ENCODE measurements at regions not wholly inside any gene's neighbourhood (a gene's known extent, or its start where the extent isn't known, plus 50 kb on each side); places are given as distances from the start of the nearest gene placed in this dataset.

DNA sequence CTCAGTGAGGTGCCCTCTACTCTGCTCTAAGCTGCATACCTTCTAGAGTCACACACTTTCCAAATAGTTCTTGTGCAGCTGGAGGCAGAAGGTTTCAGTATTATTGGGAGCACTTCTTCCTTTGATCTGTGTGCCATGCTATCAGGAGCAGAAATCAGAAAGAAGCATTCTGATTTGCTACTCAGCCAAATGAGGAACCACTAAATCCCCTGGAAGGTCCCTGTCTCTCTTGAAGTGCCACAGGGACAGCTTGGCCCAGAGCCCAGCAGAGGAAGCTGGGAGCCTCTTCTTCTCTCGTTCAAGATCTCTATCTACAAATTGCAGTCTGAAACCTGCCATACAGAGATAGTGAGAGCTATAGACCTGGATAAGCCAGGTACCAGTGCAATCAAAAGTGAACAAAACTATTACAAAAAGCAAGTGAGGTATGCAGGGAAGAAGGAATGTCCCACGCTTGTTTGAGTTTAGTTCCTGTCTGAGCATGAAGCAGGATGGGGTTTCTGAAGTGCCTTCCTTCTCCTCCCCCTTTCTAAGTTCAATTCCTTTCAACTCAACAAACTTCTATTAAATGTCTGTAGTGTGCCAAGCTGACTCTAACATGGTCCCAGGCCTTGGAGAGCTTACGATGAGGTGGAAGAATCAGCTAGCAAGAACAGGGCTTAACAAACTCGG lies 100.9 kb upstream of the PARP11 start:
- 57 to 66% (median 60%) methylated on average over 4 of the region's 4 CpGs for WGBS, 4 donors
- Histone ChIP-seq H3K4me3 (no peak overlapping the region), H3K4me1 (replicated peaks in 1 of 2) (no peaks in the 10 kb centered on the region), H3K27ac (no peak overlapping the region), H3K27me3 (no peaks in the 10 kb centered on the region), H3K9me3 (replicated peaks in 1 of 3) (no peaks in the 10 kb centered on the region), H3K36me3 (replicated peaks in 1 of 2) (no peaks in the 10 kb centered on the region)
- intact Hi-C loops (cut with DNase I) = no loop called here
- no peak for TF ChIP-seq POLR2A (IDR thresholded peaks at IDR 0.05)
- TF ChIP-seq, protein P1, sequence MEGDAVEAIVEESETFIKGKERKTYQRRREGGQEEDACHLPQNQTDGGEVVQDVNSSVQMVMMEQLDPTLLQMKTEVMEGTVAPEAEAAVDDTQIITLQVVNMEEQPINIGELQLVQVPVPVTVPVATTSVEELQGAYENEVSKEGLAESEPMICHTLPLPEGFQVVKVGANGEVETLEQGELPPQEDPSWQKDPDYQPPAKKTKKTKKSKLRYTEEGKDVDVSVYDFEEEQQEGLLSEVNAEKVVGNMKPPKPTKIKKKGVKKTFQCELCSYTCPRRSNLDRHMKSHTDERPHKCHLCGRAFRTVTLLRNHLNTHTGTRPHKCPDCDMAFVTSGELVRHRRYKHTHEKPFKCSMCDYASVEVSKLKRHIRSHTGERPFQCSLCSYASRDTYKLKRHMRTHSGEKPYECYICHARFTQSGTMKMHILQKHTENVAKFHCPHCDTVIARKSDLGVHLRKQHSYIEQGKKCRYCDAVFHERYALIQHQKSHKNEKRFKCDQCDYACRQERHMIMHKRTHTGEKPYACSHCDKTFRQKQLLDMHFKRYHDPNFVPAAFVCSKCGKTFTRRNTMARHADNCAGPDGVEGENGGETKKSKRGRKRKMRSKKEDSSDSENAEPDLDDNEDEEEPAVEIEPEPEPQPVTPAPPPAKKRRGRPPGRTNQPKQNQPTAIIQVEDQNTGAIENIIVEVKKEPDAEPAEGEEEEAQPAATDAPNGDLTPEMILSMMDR (IDR thresholded peaks at IDR 0.05) = no peak
- peak in 4 of 7 donors; percentile 16 to 52 (median 32) for DNase-seq

DNA sequence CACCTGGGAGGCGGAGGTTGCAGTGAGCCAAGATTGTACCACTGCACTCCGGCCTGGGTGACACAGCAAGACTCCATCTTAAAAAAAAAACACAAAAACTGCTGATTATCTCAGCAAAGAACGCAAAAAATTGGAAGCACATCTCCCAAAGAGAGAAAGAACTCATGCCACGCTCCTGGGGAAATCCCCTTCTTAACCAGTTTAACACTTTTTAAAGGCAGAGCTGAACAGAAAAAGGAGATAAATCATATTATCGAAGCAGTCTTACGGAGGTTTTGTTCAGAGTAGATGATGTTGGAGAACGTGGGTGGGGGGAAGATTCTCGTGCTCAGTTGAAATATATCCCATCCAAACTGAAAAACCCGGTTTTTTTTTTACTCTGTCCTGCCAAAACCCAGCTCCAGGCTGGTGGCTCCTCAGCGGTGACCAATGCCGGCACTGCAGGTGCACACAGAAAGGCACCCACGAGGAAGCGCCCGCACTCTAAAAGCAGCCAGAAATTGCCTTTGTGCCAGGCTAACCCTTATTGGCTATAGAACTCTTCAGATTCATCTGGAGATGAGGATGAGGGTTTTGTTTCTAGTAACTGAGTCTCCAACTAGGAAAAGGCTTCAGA lies 100.2 kb upstream of the PARP11 start:
- Histone ChIP-seq H3K4me1 (replicated peaks in 1 of 2) (no peaks in the 10 kb centered on the region), H3K27me3 (no peaks in the 10 kb centered on the region), H3K27ac (no peak overlapping the region), H3K4me3 (no peak overlapping the region), H3K36me3 (replicated peaks in 1 of 2) (no peaks in the 10 kb centered on the region), H3K9me3 (replicated peaks in 1 of 3) (no peaks in the 10 kb centered on the region)
- intact Hi-C loops (cut with DNase I) = no loop called here
- no peak for TF ChIP-seq POLR2A (IDR thresholded peaks at IDR 0.05)
- TF ChIP-seq, protein P1 (IDR thresholded peaks at IDR 0.05) = no peak
- 79 to 83% (median 80%) methylated on average over 14 of the region's 14 CpGs for WGBS, 4 donors
- DNase-seq = peak in 1 of 7 donors; percentile 5

DNA sequence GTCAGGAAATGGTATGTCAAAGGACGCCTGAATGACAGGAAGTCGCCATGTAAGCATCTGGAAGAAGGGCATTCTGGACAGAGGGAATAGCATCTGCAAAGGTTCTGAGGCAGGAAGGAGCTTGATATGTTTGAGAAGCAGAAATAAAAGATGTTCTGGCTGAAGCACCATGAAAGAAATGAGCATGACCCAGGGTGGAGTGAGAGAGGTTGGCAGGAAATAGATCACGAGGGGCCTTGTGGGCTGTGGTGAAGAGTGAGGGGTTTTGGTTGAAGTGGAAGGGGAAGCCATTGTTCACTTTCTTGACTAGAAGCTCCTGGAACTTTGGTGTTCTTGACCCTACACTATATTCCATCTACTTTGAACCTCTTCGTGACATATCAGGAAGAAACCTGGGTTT lies 99.4 kb upstream of the PARP11 start:
- WGBS, 4 donors = 60 to 78% (median 71%) methylated on average over 4 of the region's 4 CpGs
- no peak for TF ChIP-seq POLR2A (IDR thresholded peaks at IDR 0.05)
- TF ChIP-seq, protein P1 (IDR thresholded peaks at IDR 0.05) = no peak

DNA sequence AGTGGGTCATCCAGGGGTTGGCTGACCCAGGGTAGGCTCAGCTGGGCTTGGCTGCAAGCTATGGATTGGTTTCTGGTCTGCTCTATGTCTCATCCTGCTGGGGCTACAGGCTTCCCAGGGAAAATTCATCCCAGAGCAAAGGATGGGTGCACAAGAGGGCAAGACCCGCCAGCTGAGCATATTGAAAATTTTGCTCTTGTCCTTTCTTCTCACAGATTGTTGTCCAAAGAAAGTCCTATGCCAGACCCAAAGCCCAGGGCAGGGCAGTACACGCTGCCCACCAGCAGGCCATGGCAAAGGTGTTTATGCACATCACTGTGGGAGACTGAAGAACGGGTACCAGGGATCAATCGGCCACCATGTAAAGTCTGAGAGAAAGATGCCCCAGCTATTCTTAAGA lies 95.3 kb upstream of the PARP11 start:
- no peaks in the 10 kb centered on the region for H3K4me1 ChIP-seq (replicated peaks in 1 of 2)
- no peaks in the 10 kb centered on the region for H3K36me3 ChIP-seq (replicated peaks in 1 of 2)
- no peak overlapping the region for H3K4me3 ChIP-seq
- H3K27ac ChIP-seq = no peak overlapping the region
- H3K27me3 ChIP-seq = no peaks in the 10 kb centered on the region
- TF ChIP-seq, protein P1 (IDR thresholded peaks at IDR 0.05) = no peak
- TF ChIP-seq POLR2A (IDR thresholded peaks at IDR 0.05) = no peak
- WGBS, 4 donors = 85 to 96% (median 88%) methylated on average over 4 of the region's 4 CpGs
- peak in 1 of 7 donors; percentile 6 for DNase-seq
- no peaks in the 10 kb centered on the region for H3K9me3 ChIP-seq (replicated peaks in 1 of 3)
- intact Hi-C loops (cut with DNase I) = no loop called here

More for the DNA sequence above, 99.4 kb upstream of the PARP11 start:
- no peaks in the 10 kb centered on the region for H3K27me3 ChIP-seq
- H3K27ac ChIP-seq = no peak overlapping the region
- peak in 1 of 7 donors; percentile 6 for DNase-seq
- no peaks in the 10 kb centered on the region for H3K4me1 ChIP-seq (replicated peaks in 1 of 2)
- no peak overlapping the region for H3K4me3 ChIP-seq
- no peaks in the 10 kb centered on the region for H3K9me3 ChIP-seq (replicated peaks in 1 of 3)
- no peaks in the 10 kb centered on the region for H3K36me3 ChIP-seq (replicated peaks in 1 of 2)
- intact Hi-C loops (cut with DNase I) = no loop called here
